GM12874 (cell line): ENCODE measurements at regions not wholly inside any gene's neighbourhood (a gene's known extent, or its start where the extent isn't known, plus 50 kb on each side); places are given as distances from the start of the nearest gene placed in this dataset.

Experiments
- CTCF ChIP-seq: IDR thresholded peaks from 2 replicates; pipeline ENCODE4 v1.5.1; 2011; ENCODE audit warnings: low read depth, mild to moderate bottlenecking, control low read depth, low read length, moderate library complexity; ENCODE audit not compliant: insufficient read depth

- no peak for TF ChIP-seq CTCF
Measured at GRCh38 chr17:55634702-55635101, 88.0 kb downstream of the TMEM100 start.

- no peak for TF ChIP-seq CTCF
Measured at GRCh38 chr17:55632893-55633292, 89.8 kb downstream of the TMEM100 start.

- TF ChIP-seq CTCF = no peak
Measured at GRCh38 chr17:55632236-55632635, 90.4 kb downstream of the TMEM100 start.

GRCh38 chr17:55629995-55630394, 92.7 kb downstream of the TMEM100 start:
- no peak for TF ChIP-seq CTCF

GRCh38 chr17:55625521-55625920, 97.1 kb downstream of the TMEM100 start:
- TF ChIP-seq CTCF = no peak

- no peak for TF ChIP-seq CTCF
Measured at GRCh38 chr17:55624772-55625433, 97.8 kb downstream of the TMEM100 start.

GRCh38 chr17:55622547-55622946, 100.1 kb downstream of the TMEM100 start:
- TF ChIP-seq CTCF = no peak
